ENCODE measurements at regions not wholly inside any gene's neighbourhood (a gene's known extent, or its start where the extent isn't known, plus 50 kb on each side); places are given as distances from the start of the nearest gene placed in this dataset.

GRCh38 chrX:39710776-39711175, 387.0 kb downstream of the BCOR start:
- no peak for TF ChIP-seq CTCF (IDR thresholded peaks at IDR 0.05; ENCODE audit: low read depth, low read length, missing control alignments)
- no peak overlapping the region for H3K4me3 ChIP-seq (ENCODE audit: low read depth, low read length)
- no peak for DNase-seq (ENCODE audit: low read depth)
- in situ Hi-C loops (cut with HindIII; ENCODE audit: low sequenced_read_pairs): no loop called here

DNA sequence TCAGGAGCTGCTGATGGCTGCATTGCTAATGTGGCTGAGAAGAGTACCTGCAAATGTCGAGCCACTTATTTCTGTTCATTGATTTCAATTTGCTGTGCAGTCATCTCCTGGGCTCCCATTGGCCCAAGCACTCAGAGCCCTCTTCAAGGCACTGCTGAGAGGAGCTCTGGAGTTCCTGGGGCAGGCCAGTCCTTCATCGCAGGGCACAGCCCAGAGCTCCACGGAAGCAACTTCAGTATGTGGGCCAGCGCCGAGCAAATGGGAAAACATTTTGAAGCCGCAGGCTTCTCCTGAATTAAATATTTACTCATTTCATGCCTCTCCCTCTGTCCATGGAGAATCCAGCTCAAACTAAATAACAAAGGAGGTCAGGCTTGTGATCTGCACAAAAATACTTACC, 383.3 kb downstream of the BCOR start:
- H3K4me3 ChIP-seq (ENCODE audit: low read depth, low read length): no peak overlapping the region
- no peak for DNase-seq (ENCODE audit: low read depth)
- no peak for TF ChIP-seq CTCF (IDR thresholded peaks at IDR 0.05; ENCODE audit: low read depth, low read length, missing control alignments)
- in situ Hi-C loops (cut with HindIII; ENCODE audit: low sequenced_read_pairs): no loop called here

GRCh38 chrX:39716401-39716800, 381.4 kb downstream of the BCOR start:
- no peak for DNase-seq (ENCODE audit: low read depth)
- no peak overlapping the region for H3K4me3 ChIP-seq (ENCODE audit: low read depth, low read length)
- in situ Hi-C loops (cut with HindIII; ENCODE audit: low sequenced_read_pairs): no loop called here
- TF ChIP-seq CTCF (IDR thresholded peaks at IDR 0.05; ENCODE audit: low read depth, low read length, missing control alignments): no peak

DNA sequence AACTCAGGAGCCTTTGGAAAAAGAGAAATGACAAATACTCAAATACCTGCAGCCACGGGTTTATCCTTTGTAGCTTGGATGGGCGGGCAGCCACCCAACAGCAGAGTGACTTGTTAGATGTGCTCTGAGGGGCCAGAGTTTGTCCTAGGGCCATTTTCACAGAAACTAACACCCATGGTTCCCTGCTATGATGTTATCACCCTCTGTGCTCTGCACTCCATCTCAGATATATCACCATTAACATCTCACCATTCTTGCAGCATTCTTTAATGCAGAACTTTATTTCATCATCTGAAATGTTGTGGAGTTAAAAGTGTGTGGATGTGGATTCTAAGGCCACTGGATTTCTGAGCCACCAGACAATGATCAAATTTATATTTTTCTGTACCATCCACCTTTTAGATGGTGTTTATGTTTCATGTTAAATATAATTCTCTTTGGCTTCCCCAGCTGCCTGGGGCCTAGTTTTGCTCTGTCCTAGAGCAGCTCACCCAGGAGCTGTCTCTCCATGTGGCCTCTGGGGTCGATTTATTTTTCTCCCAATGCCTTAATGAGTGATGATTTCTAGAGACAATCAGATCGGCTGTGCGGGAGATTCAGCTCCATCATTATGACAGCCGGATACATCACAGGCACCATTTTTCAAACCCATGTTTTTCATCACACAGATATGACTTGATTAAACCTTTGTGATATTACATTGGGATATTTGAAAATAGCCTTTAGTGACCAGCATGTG, 380.8 kb downstream of the BCOR start:
- in situ Hi-C loops (cut with HindIII; ENCODE audit: low sequenced_read_pairs): no loop called here
- DNase-seq (ENCODE audit: low read depth): no peak
- no peak for TF ChIP-seq CTCF (IDR thresholded peaks at IDR 0.05; ENCODE audit: low read depth, low read length, missing control alignments)
- H3K4me3 ChIP-seq (ENCODE audit: low read depth, low read length): no peak overlapping the region

- DNase-seq (ENCODE audit: low read depth): no peak
Measured at GRCh38 chrX:39718981-39719380, 378.8 kb downstream of the BCOR start.

DNA sequence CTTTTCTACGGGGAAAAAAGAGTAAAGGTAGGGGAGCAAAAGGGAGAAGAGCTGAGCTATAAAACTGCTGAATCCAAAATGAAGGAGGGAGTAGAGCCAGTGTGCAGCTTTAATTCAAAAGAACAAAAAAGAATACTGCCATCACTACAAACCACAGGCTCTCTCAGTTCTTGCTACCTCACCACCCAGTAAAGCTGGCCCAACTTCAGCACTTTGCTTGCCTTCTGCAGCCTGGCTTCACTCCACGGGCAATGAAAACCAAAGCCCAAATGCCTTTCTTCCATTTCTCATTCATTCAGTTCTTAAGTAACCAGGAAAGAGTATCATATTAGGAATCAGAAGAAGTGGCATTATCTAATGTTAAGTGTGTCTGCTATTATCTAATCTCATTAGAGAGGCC, 376.8 kb downstream of the BCOR start:
- in situ Hi-C loops (cut with HindIII; ENCODE audit: low sequenced_read_pairs): no loop called here
- no peak for TF ChIP-seq CTCF (IDR thresholded peaks at IDR 0.05; ENCODE audit: low read depth, low read length, missing control alignments)
- no peak for DNase-seq (ENCODE audit: low read depth)
- no peak overlapping the region for H3K4me3 ChIP-seq (ENCODE audit: low read depth, low read length)

More at GRCh38 chrX:39718981-39719380, 378.8 kb downstream of the BCOR start:
- no peak for TF ChIP-seq CTCF (IDR thresholded peaks at IDR 0.05; ENCODE audit: low read depth, low read length, missing control alignments)
- H3K4me3 ChIP-seq (ENCODE audit: low read depth, low read length): no peak overlapping the region
- in situ Hi-C loops (cut with HindIII; ENCODE audit: low sequenced_read_pairs): no loop called here
